ENCODE measurements at regions not wholly inside any gene's neighbourhood (a gene's known extent, or its start where the extent isn't known, plus 50 kb on each side); places are given as distances from the start of the nearest gene placed in this dataset.

DNA sequence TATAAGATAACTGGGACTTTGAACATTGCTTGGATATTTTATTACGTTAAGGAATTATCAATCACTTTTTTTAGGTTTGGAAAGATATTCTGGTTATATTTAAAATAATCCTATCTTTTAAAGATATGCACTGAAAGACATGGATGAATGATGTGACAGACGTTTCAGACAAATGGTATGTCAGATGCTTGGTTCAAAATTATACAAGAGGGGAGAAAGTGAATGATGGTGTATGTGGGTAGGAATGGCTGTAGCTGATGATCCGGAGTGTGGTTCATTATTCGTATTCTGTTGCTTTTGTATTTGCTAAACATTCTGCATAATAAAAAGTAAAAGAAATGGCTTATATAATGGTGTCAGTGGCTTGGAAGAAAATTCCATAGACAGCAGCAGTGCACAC, 51.0 kb upstream of the SNRPB2 start:
- ATAC-seq (no peak), FAIRE-seq (no peak), DNase-seq (no peak)
- Histone ChIP-seq H3K4me3 (no peak overlapping the region), H3K27ac (no peak overlapping the region), H3K27me3 (no peaks in the 10 kb centered on the region), H3K9me3 (no peaks in the 10 kb centered on the region), H3K36me3 (no peaks in the 10 kb centered on the region), H3K4me1 (no peaks in the 10 kb centered on the region)
- 63 to 67% methylated on average over 4 of the region's 4 CpGs for WGBS, 2 donors
- intact Hi-C loops (cut with DNase I): no loop called here
- TF ChIP-seq, protein P1, sequence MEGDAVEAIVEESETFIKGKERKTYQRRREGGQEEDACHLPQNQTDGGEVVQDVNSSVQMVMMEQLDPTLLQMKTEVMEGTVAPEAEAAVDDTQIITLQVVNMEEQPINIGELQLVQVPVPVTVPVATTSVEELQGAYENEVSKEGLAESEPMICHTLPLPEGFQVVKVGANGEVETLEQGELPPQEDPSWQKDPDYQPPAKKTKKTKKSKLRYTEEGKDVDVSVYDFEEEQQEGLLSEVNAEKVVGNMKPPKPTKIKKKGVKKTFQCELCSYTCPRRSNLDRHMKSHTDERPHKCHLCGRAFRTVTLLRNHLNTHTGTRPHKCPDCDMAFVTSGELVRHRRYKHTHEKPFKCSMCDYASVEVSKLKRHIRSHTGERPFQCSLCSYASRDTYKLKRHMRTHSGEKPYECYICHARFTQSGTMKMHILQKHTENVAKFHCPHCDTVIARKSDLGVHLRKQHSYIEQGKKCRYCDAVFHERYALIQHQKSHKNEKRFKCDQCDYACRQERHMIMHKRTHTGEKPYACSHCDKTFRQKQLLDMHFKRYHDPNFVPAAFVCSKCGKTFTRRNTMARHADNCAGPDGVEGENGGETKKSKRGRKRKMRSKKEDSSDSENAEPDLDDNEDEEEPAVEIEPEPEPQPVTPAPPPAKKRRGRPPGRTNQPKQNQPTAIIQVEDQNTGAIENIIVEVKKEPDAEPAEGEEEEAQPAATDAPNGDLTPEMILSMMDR (IDR thresholded peaks at IDR 0.05): no peak

DNA sequence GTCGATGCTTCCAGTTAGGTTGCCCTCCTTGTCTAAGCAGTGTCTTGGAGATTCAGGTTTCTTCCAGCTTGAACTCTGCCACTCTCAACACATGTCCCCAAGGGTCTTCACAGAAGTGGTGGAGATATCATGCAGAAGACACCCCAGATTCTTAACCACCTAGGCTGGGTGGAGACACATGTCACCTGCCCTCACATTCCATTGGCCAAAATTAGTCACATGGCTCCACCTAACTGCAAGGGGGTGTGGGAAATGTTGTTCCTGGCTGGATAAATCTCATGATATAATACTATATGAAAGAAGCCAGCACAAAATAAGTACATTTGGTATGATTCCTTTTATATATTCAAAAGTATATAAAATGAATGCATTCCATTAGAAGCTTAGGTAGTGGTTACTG, 52.9 kb upstream of the SNRPB2 start:
- intact Hi-C loops (cut with DNase I): no loop called here
- Histone ChIP-seq H3K4me1 (no peaks in the 10 kb centered on the region), H3K36me3 (no peaks in the 10 kb centered on the region), H3K27me3 (no peaks in the 10 kb centered on the region), H3K27ac (no peak overlapping the region), H3K9me3 (no peaks in the 10 kb centered on the region), H3K4me3 (no peak overlapping the region)
- WGBS, 2 donors: 0 to 38% methylated on average over 1 of the region's 1 CpG
- FAIRE-seq: no peak
- no peak for ATAC-seq
- TF ChIP-seq, protein P1 (IDR thresholded peaks at IDR 0.05): no peak
- DNase-seq: no peak

DNA sequence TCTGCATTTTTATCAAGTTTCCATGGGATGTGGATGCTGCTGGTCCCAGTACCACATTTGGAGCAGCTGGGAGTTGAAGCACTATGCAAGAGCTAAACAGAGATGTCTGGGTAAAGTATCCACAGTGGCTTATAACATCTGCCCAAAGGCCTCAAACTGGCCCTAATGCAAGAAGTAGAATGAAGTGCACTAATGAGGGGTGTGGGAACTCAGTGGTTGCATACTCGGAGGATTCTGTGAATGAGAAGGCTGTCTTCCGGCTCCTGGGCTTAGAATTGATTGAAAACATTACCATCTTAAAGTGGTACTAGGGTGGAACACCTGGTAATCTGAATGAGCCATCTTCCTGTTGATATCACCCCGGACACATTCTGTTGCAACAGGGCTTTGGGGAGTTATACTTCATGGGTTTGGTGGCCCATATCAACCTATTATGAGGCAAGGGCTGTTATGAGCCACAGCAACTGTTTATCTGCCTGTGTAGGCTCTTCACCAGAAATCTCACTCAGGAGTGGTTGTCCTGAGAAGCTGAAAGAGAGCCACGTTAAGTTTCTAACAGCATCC, 54.7 kb upstream of the SNRPB2 start:
- no peaks in the 10 kb centered on the region for H3K27me3 ChIP-seq
- H3K4me3 ChIP-seq: no peak overlapping the region
- FAIRE-seq (no peak), ATAC-seq (no peak), DNase-seq (no peak)
- no peak overlapping the region for H3K27ac ChIP-seq
- H3K9me3 ChIP-seq: no peaks in the 10 kb centered on the region
- H3K36me3 ChIP-seq: no peaks in the 10 kb centered on the region
- intact Hi-C loops (cut with DNase I): no loop called here
- H3K4me1 ChIP-seq: no peaks in the 10 kb centered on the region
- TF ChIP-seq, protein P1 (IDR thresholded peaks at IDR 0.05): no peak
- 75 to 84% methylated on average over 4 of the region's 4 CpGs for WGBS, 2 donors

DNA sequence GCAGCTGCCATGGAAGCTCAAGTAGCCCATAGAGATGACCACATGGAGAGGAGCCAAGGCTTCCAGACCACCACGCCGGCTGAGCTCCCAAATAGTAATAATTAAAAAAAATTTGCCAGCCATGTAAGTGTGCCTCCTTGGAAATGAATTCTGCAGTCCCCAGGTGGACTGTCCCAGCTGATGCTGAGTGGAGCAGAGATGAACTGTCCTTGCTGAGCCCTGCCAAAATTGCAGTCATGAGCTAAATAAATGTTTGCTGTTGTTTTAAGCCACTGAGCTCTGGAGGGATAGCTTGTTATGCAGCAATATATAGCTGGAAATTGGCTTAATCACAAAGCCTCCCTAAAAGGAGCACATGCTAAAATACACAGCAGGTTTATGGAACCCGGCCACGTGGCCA, 55.6 kb upstream of the SNRPB2 start:
- ATAC-seq: no peak

DNA sequence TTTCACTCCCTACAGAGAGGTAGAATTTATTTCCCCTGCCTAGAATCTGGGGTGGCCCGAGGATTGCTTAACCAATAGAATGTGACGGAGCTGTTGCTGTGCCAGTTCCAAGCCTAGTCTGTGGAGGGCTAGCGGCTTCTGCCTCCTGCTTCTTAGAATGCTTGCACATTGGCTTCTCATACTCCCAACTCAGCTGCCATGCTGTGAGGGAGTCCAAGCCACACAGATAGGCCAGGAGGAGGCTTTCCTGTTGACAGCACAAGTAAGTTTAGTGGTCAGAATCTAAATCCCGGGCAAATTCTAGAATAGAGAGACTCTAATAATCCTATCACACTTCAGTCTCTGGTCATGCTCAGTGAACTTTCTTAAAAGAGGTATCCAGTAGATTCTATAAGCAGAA, 57.5 kb upstream of the SNRPB2 start:
- FAIRE-seq: no peak
- Histone ChIP-seq H3K4me3 (no peak overlapping the region), H3K27ac (no peak overlapping the region), H3K36me3 (no peaks in the 10 kb centered on the region), H3K4me1 (no peaks in the 10 kb centered on the region), H3K27me3 (no peaks in the 10 kb centered on the region), H3K9me3 (no peaks in the 10 kb centered on the region)
- 63 to 81% methylated on average over 4 of the region's 4 CpGs for WGBS, 2 donors
- no peak for DNase-seq
- TF ChIP-seq, protein P1 (IDR thresholded peaks at IDR 0.05): no peak
- intact Hi-C loops (cut with DNase I): no loop called here
- ATAC-seq: no peak

More for the DNA sequence above, 55.6 kb upstream of the SNRPB2 start:
- FAIRE-seq (no peak), DNase-seq (no peak)
- intact Hi-C loops (cut with DNase I): no loop called here
- H3K9me3 ChIP-seq: no peaks in the 10 kb centered on the region
- no peaks in the 10 kb centered on the region for H3K27me3 ChIP-seq
- H3K4me3 ChIP-seq: no peak overlapping the region
- TF ChIP-seq, protein P1 (IDR thresholded peaks at IDR 0.05): no peak
- WGBS, 2 donors: 83 to 93% methylated on average over 4 of the region's 4 CpGs
- H3K27ac ChIP-seq: no peak overlapping the region
- H3K4me1 ChIP-seq: no peaks in the 10 kb centered on the region
- H3K36me3 ChIP-seq: no peaks in the 10 kb centered on the region

Data from pancreas (tissue), 10 donors.